H4 (cell line): ENCODE measurements at regions not wholly inside any gene's neighbourhood (a gene's known extent, or its start where the extent isn't known, plus 50 kb on each side); places are given as distances from the start of the nearest gene placed in this dataset.
A peak's percentile ranks its signal among the peaks of the same experiment; 100 is the strongest.
"Not testable (repeated sequence)": the region's sequence is repeated elsewhere in the genome, so short reads cannot be mapped to it uniquely, and the experiment has no call there.

Experiments used
- DNase-seq: peaks from one replicate; pipeline ENCODE4 v3.0.0-alpha.2; 2015; ENCODE audit warnings: low spot score

GRCh38 chr19:34023381-34023780 lies 148.9 kb upstream of the LSM14A start:
- no peak for DNase-seq

DNA sequence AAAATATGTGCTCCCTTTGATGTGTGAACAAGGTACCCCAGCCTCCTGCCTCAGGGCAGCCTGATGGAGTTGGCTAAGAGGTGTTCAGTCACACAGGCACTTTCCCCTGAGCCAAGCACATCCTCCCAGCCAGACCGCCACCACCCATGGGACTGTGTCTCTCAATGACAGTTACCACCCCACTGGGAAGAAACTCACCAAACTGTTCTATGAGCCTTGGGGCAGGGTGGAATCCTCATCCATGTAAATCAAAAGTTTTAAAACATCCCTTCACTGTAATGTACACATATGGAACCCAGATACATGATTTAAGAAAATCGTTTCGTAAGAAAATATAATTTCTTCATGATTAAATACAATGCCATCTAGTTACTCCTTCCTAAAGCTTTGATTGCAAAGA lies 138.4 kb upstream of the LSM14A start:
- no peak for DNase-seq

DNA sequence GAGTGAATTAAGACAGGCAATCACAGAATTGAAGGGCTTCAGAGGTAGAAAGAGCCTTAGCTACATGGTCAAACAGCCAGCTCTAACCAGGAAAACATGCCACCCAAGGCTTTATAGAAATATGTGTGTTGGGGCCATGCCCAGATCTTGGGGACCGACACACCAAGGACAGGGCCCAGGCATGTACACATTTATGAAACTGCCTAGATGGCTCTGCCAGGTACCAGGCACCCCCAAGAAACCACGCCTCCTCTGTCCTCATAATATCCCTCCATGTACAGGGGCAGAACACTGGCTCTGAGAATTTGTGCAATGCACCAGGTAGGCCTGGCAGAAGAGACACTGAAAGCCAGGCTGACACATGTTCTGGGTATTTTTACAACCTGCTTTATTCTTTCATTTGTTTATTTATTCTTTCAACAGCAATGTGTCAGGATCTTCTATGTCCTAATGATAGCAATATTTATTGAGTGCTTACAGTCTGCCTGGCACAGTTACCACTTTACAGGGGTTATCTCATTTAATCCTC lies 137.9 kb upstream of the LSM14A start:
- DNase-seq: no peak

- DNase-seq: peak; percentile 69
These were observed 130.3 kb upstream of the LSM14A start for GRCh38 chr19:34041925-34042521.

- no peak for DNase-seq
These were observed 128.3 kb upstream of the LSM14A start for GRCh38 chr19:34044021-34044420.

GRCh38 chr19:34049944-34050343 lies 122.4 kb upstream of the LSM14A start:
- no peak for DNase-seq

GRCh38 chr19:34050430-34050829 lies 121.9 kb upstream of the LSM14A start:
- not testable (repeated sequence) for DNase-seq

GRCh38 chr19:34051255-34051654 lies 121.0 kb upstream of the LSM14A start:
- no peak for DNase-seq

- no peak for DNase-seq
These were observed 115.1 kb upstream of the LSM14A start for GRCh38 chr19:34057155-34057554.

GRCh38 chr19:34066007-34066643 lies 106.2 kb upstream of the LSM14A start:
- DNase-seq: no peak

GRCh38 chr19:34067861-34068271 lies 104.4 kb upstream of the LSM14A start:
- peak; percentile 67 for DNase-seq

DNA sequence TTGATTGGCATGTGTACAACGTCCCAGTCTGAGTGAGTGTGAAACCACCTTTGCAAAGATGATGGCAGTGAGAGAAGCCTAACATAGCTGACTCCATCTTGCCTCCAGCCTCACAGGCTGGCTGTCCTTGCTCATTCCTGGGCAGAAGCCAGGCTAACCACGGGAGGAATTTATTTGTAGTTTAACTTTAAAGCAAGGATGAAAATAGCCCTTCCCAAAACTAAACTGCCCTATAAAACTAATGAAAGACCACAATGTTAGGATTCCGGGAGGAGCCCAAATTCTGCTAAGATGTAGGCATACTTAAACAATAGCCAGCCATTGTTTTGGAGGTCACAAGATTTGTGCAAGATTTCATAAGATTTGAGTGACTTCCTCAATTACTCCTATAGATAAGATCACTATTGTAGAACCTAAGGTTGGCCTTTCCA lies 96.6 kb upstream of the LSM14A start:
- peak; percentile 60 for DNase-seq

DNA sequence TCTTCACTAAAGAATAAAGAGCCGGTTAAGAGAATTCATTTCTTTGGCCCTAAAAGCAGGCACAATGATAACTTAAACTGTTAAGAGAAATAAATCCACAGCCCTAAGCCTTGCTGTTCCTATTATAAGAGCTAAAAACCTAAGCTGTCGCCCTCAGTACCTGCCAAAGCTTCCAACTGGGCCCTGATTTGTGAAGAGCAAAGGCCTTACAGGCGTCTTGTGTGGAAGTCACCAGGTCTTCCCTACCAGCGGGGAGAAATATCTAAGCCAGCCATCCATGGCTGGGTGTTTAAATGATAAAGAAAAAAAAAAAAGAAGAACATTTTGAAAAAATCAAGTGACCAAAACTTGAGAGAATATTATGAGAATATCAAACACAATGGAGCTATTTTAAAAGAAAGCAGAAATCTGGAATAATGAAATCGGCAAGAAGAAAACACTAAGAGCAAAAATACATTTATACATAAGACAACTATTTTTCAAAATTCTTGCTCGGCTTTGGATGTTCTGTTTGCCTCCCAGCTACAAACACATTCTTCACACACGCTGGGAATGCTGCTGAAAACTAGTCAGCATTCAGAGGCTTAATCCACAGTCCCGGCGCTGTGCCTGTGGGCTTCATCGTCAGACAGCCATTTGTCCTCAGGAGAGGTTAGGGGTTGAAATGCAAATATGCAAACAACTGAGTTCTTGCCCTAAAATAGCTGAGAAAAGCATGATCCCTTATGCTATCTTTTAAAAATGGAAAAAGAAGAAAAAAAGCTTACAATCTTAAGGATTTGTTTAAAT lies 89.8 kb upstream of the LSM14A start:
- DNase-seq: no peak

GRCh38 chr19:34084396-34085145 lies 87.7 kb upstream of the LSM14A start:
- DNase-seq: no peak

GRCh38 chr19:34085336-34085735 lies 87.0 kb upstream of the LSM14A start:
- DNase-seq: no peak

GRCh38 chr19:34088292-34088691 lies 84.0 kb upstream of the LSM14A start:
- no peak for DNase-seq

- DNase-seq: no peak
These were observed 82.7 kb upstream of the LSM14A start for GRCh38 chr19:34089566-34089965.

GRCh38 chr19:34094960-34095359 lies 77.3 kb upstream of the LSM14A start:
- DNase-seq: no peak

DNA sequence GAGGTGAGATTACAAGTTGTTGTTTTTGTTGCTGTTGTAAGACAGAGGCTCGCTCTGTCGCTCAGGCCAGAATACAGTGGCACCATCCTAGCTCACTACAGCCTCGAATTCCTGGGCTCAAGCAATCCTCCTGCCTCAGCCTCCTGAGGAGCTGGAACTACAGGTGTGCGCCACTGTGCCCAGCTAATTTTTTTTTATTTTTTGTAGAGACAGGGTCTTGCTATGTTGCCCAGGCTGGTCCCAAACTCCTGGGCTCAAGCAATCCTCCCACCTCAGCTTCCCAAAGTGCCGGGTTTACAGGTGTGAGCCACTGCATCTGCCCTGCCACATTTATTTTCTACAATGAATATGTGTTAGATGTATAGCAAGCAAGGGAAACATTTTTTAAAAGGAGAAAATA lies 76.9 kb upstream of the LSM14A start:
- DNase-seq: not testable (repeated sequence)

- DNase-seq: peak; percentile 80
These were observed 76.0 kb upstream of the LSM14A start for GRCh38 chr19:34096020-34096915.

GRCh38 chr19:34104096-34104495 lies 68.2 kb upstream of the LSM14A start:
- DNase-seq: no peak
